Stimulated activated naive CD8-positive, alpha-beta T cell treated with anti-CD3 and anti-CD28 coated beads, Interleukin-15, amount 100 ng/mL, for 72 hours (primary cell): ENCODE measurements at regions not wholly inside any gene's neighbourhood (a gene's known extent, or its start where the extent isn't known, plus 50 kb on each side); places are given as distances from the start of the nearest gene placed in this dataset.
A peak's percentile ranks its signal among the peaks of the same experiment; 100 is the strongest.
"Not testable (repeated sequence)": the region's sequence is repeated elsewhere in the genome, so short reads cannot be mapped to it uniquely, and the experiment has no call there.

Experiments
- ATAC-seq: fragments of 150-1000 bp; cut with Tn5 transposase; 2 replicates; pipeline ENCODE4 v1.10.0; 2021; ENCODE audit warnings: mild to moderate bottlenecking, moderate library complexity
- DNase-seq, 2 donors: peaks; one replicate each; pipeline ENCODE4 v3.0.0; 2021 to 2022
- H3K27ac Mint-ChIP-seq, 2 donors: one replicate each; pipeline ENCODE4 v1.8.0; 2022; ENCODE audit warnings: mild to moderate bottlenecking in 2 of 2, mixed read lengths in 2 of 2, moderate library complexity in 2 of 2
- H3K27me3 Mint-ChIP-seq: one replicate; pipeline ENCODE4 v1.8.0; 2022; ENCODE audit warnings: mixed read lengths
- H3K4me1 Mint-ChIP-seq: one replicate; pipeline ENCODE4 v1.8.0; 2022; ENCODE audit warnings: mild to moderate bottlenecking, mixed read lengths
- H3K4me3 Mint-ChIP-seq, 2 donors: one replicate each; pipeline ENCODE4 v1.8.0; 2022; ENCODE audit warnings: mild to moderate bottlenecking in 2 of 2, mixed read lengths in 2 of 2, moderate library complexity in 1 of 2
- H3K9me3 Mint-ChIP-seq, 2 donors: one replicate each; pipeline ENCODE4 v1.8.0; 2022; ENCODE audit warnings: mixed read lengths in 2 of 2

- Mint-ChIP-seq H3K27me3 (peaks cover 11% of the 10 kb centered on the region), H3K9me3 (no peaks in the 10 kb centered on the region), H3K27ac (no peak overlapping the region), H3K4me1 (no peaks in the 10 kb centered on the region), H3K4me3 (no peak overlapping the region)
- DNase-seq (no peak), ATAC-seq (no peak)
Observed at GRCh38 chr12:97063292-97063935, 156.4 kb downstream of the NEDD1 start.

GRCh38 chr12:97075161-97075933 lies 168.3 kb downstream of the NEDD1 start:
- no peak overlapping the region for H3K4me3 Mint-ChIP-seq
- H3K4me1 Mint-ChIP-seq: no peaks in the 10 kb centered on the region
- no peak overlapping the region for H3K27ac Mint-ChIP-seq
- DNase-seq (no peak), ATAC-seq (no peak)
- H3K27me3 Mint-ChIP-seq: no peaks in the 10 kb centered on the region
- no peaks in the 10 kb centered on the region for H3K9me3 Mint-ChIP-seq

GRCh38 chr12:97075934-97076630 lies 169.0 kb downstream of the NEDD1 start:
- Mint-ChIP-seq H3K27ac (no peak overlapping the region), H3K4me1 (no peaks in the 10 kb centered on the region)
- no peak for ATAC-seq

DNA sequence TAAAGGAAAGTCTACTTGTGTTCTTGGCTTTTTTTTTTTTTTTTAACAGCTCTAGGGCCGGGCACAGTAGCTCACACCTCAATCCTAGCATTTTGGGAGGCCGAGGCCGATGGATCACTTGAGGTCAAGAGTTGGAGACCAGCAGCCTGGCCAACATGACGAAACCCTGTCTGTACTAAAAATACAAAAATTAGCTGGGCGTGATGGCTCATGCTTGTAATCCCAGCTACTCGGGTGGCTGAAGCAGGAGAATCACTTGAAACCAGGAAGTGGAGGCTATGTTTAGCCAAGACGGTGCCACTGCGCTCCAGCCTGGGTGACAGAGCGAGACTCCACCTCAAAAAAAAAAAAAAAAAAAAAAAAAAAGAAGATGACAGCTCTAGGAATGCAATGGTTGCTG lies 169.9 kb downstream of the NEDD1 start:
- H3K4me1 Mint-ChIP-seq, DNase-seq, H3K9me3 Mint-ChIP-seq, H3K4me3 Mint-ChIP-seq, H3K27ac Mint-ChIP-seq, H3K27me3 Mint-ChIP-seq, ATAC-seq: not testable (repeated sequence)

More at GRCh38 chr12:97075934-97076630, 169.0 kb downstream of the NEDD1 start:
- Mint-ChIP-seq H3K9me3 (no peaks in the 10 kb centered on the region), H3K4me3 (no peak overlapping the region), H3K27me3 (no peaks in the 10 kb centered on the region)
- DNase-seq: no peak

GRCh38 chr12:97082029-97082428 lies 175.0 kb downstream of the NEDD1 start:
- Mint-ChIP-seq H3K27me3 (no peaks in the 10 kb centered on the region), H3K4me1 (no peaks in the 10 kb centered on the region), H3K4me3 (no peak overlapping the region), H3K27ac (no peak overlapping the region), H3K9me3 (no peaks in the 10 kb centered on the region)
- DNase-seq (no peak), ATAC-seq (no peak)

DNA sequence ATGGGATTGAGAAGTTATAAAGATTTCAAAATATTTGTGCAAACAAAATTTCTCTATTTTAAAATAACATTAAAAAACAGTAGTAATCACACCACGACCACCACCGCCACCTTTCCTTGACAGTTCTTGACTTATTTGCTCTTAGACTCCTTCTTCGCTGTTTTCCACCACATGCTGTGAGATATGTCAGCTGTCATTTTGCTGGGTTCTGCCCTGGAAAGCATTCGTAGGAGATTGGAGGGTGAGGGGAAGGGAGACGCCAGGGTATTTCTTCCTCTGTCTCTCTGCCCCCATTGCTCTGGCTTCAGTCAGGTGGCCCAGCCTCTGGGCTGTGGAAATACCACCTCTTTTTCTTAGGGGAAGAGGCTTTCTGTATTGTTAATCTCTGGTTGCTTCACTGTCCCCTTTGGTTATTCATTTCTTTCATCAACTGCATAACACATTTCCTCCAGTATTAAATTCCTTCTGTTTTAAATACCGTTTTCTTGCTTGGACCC lies 186.2 kb downstream of the NEDD1 start:
- ATAC-seq (no peak), DNase-seq (no peak)
- no peaks in the 10 kb centered on the region for H3K9me3 Mint-ChIP-seq
- H3K27me3 Mint-ChIP-seq: no peaks in the 10 kb centered on the region
- H3K4me1 Mint-ChIP-seq: no peaks in the 10 kb centered on the region
- H3K4me3 Mint-ChIP-seq: no peak overlapping the region
- H3K27ac Mint-ChIP-seq: no peak overlapping the region

GRCh38 chr12:97097734-97098133 lies 190.7 kb downstream of the NEDD1 start:
- Mint-ChIP-seq H3K27me3 (no peaks in the 10 kb centered on the region), H3K9me3 (peaks cover 6 to 7% of the 10 kb centered on the region in 2 donors), H3K4me1 (no peaks in the 10 kb centered on the region), H3K27ac (no peak overlapping the region), H3K4me3 (no peak overlapping the region)
- ATAC-seq: no peak
- no peak for DNase-seq

DNA sequence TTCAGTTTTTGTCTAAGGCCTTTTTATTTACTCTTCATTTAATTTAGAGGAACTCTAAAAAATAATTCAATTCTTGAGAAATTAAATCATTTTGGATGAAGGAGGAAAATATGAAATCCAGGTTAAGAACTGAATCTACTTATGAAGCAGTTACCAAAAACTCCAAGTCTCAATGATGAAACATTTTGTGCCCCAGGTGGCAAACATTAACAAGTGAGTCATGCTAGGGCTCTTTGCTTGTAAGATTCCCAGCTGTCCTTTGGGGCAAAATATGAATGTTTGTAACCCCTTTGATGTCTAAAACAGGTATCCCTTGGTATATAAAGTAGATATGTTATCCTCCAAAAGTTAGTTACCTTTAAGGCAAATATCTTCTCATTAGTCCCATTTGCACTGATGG lies 202.4 kb downstream of the NEDD1 start:
- no peak for ATAC-seq

DNA sequence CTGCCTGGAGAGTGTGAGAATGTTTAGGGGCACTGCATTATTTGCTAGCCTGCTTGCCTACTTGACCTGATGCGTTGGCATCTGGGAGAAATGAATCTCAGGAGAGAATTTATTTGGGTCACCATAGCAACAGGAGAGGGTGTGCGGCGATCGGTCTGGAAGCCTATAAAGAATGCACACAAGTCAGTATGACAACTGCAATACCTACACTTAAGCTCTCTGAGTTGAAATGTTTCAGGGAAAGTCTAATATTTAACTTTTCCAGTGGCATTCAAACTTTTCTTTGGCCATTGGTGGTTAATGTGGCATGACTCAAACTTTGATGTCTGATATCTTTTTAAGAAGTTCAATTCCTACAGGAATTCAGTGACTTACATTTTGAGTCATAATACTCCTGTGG lies 205.1 kb downstream of the NEDD1 start:
- Mint-ChIP-seq H3K4me3 (no peak overlapping the region), H3K4me1 (no peaks in the 10 kb centered on the region), H3K9me3 (peaks cover 3 to 7% of the 10 kb centered on the region in 2 donors), H3K27ac (no peak overlapping the region), H3K27me3 (no peaks in the 10 kb centered on the region)
- ATAC-seq: no peak
- no peak for DNase-seq

More for the DNA sequence above, 202.4 kb downstream of the NEDD1 start:
- no peak for DNase-seq
- peaks cover 7 to 12% of the 10 kb centered on the region in 2 donors for H3K9me3 Mint-ChIP-seq
- no peaks in the 10 kb centered on the region for H3K4me1 Mint-ChIP-seq
- H3K27me3 Mint-ChIP-seq: no peaks in the 10 kb centered on the region
- H3K27ac Mint-ChIP-seq: no peak overlapping the region
- no peak overlapping the region for H3K4me3 Mint-ChIP-seq

- Mint-ChIP-seq H3K4me3 (no peak overlapping the region), H3K4me1 (no peaks in the 10 kb centered on the region), H3K27me3 (no peaks in the 10 kb centered on the region), H3K27ac (no peak overlapping the region), H3K9me3 (peaks cover 0 to 3% of the 10 kb centered on the region in 2 donors)
- ATAC-seq: no peak
- DNase-seq: no peak
Observed at GRCh38 chr12:97118796-97119375, 211.8 kb downstream of the NEDD1 start.

DNA sequence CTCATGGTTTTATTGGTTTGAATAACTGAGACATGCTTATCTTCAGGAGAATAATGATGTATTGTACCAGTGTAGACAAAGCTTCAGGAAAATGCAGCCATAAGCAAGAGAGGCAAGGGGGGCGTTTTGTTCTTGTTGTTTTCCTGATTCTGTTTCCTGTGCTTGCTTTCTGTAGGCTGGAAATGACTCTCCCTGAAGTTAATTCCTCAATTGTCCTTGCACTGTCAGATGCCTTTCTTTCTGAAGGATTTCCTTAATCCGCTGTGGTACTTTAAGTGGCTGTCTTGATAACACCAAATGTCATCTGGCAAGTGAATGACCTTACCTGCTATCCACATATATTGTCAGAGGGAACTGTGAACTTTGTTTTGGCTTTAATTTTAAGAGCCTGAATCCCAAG lies 220.0 kb downstream of the NEDD1 start:
- no peak for ATAC-seq
- Mint-ChIP-seq H3K4me1 (no peaks in the 10 kb centered on the region), H3K27me3 (peaks cover 9% of the 10 kb centered on the region), H3K4me3 (no peak overlapping the region), H3K9me3 (peaks cover 0 to 9% of the 10 kb centered on the region in 2 donors), H3K27ac (no peak overlapping the region)
- DNase-seq: no peak

GRCh38 chr12:97131220-97131981 lies 224.3 kb downstream of the NEDD1 start:
- H3K27ac Mint-ChIP-seq: no peak overlapping the region
- H3K9me3 Mint-ChIP-seq: peaks cover 0 to 9% of the 10 kb centered on the region in 2 donors
- no peak for ATAC-seq
- H3K4me1 Mint-ChIP-seq: no peaks in the 10 kb centered on the region
- H3K4me3 Mint-ChIP-seq: no peak overlapping the region
- peaks cover 24% of the 10 kb centered on the region for H3K27me3 Mint-ChIP-seq
- no peak for DNase-seq

GRCh38 chr12:97132270-97132669 lies 225.2 kb downstream of the NEDD1 start:
- Mint-ChIP-seq H3K9me3 (peaks cover 0 to 9% of the 10 kb centered on the region in 2 donors), H3K4me1 (no peaks in the 10 kb centered on the region), H3K27ac (no peak overlapping the region), H3K4me3 (no peak overlapping the region), H3K27me3 (peaks cover 26% of the 10 kb centered on the region)
- ATAC-seq (no peak), DNase-seq (no peak)

- Mint-ChIP-seq H3K27me3 (peaks cover 26% of the 10 kb centered on the region), H3K4me3 (no peak overlapping the region), H3K27ac (no peak overlapping the region), H3K9me3 (peaks cover 0 to 4% of the 10 kb centered on the region in 2 donors), H3K4me1 (no peaks in the 10 kb centered on the region)
- DNase-seq: no peak
- ATAC-seq: no peak
Observed at GRCh38 chr12:97134495-97134894, 227.4 kb downstream of the NEDD1 start.

- ATAC-seq (no peak), DNase-seq (no peak)
- H3K4me3 Mint-ChIP-seq: no peak overlapping the region
- no peaks in the 10 kb centered on the region for H3K9me3 Mint-ChIP-seq
- H3K4me1 Mint-ChIP-seq: no peaks in the 10 kb centered on the region
- H3K27ac Mint-ChIP-seq: peak overlapping the region in 1 of 2 donors; percentile 43
- peaks cover 39% of the 10 kb centered on the region for H3K27me3 Mint-ChIP-seq
Observed at GRCh38 chr12:97140355-97140754, 233.3 kb downstream of the NEDD1 start.
